Activated T-cell treated with anti-CD3 and anti-CD28 coated beads for 24 hours (primary cell): ENCODE measurements at regions not wholly inside any gene's neighbourhood (a gene's known extent, or its start where the extent isn't known, plus 50 kb on each side); places are given as distances from the start of the nearest gene placed in this dataset.

ENCODE experiments used
- DNase-seq: peaks from one replicate; pipeline ENCODE4 v3.0.0-alpha.2; 2020; ENCODE audit warnings: low read depth

DNA sequence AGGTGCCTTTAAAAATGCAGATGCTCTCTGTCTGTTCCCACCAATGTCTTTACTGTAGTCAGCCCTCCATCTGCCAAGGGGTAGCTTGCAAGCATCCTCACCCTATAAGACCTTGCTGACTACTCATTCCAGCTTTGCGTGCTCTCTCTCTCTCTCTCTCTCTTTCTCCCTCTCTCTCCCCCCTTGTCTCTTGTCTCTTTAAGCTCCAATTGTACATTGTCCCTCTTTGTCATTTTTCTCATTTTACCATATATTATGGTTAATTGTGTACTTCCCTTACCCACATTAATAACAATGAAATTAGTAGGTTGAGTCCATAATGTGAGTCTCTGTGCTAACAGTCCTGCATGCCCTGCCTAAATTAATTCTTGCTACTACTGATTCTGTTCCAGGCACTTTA lies 350.2 kb upstream of the CDH4 start:
- DNase-seq, result no peak

GRCh38 chr20:60903325-60903971 lies 348.6 kb upstream of the CDH4 start:
- no peak for DNase-seq

DNA sequence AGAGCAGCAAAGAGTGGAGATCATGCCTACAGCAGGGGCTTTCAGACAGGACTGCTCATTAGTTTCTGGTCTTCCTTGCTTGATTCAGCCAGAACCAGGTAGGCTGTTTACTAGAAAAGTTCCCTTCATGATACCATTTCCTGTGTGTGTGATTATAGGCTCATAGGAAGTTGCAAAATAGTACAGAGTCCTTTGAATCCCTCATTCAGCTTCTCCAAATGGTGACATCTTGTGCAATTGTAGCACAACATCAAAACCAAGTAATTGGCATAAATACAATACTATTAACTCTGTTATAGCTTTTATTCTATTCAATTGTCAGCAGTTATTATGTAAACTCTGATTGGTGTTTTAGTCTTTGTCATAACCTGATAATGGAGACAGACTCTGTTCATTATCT lies 347.3 kb upstream of the CDH4 start:
- DNase-seq, result no peak

- no peak for DNase-seq
These were observed 346.1 kb upstream of the CDH4 start for GRCh38 chr20:60905919-60906318.

DNA sequence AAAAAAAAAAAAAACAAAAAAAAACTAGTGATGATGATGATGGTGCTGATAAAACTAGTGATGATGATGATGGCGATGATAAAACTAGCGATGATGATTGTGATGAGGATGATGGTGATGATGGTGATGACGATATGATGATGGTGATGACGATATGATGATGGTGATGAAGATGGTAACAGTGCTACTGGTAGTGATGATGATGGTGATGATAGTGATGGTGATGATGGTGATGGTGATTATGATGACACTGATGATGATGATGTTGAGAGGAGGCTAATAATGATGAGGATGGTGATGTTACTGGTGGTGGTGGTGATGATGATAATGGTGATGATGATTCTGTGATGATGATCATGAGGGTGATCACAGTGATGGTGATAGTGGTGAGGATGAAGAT lies 345.5 kb upstream of the CDH4 start:
- no peak for DNase-seq

DNA sequence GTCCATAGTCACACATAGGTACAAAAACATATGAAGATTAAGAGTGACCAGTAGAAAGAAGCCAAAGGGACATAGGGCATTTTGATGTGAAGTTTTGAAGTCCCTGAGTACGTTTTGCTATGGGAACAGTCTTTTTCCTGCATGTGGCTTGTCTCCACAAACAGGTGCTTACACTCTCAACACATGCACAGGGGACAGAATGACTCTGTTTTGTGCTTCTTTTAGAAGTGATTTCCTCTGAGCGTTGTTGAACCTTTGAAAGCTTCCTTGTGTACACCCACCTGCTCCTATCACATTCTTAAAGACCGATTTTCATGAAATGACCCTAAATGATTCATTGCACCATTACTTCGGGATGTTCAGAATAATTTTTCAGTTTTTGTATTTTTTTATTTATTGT lies 338.8 kb upstream of the CDH4 start:
- no peak for DNase-seq

DNA sequence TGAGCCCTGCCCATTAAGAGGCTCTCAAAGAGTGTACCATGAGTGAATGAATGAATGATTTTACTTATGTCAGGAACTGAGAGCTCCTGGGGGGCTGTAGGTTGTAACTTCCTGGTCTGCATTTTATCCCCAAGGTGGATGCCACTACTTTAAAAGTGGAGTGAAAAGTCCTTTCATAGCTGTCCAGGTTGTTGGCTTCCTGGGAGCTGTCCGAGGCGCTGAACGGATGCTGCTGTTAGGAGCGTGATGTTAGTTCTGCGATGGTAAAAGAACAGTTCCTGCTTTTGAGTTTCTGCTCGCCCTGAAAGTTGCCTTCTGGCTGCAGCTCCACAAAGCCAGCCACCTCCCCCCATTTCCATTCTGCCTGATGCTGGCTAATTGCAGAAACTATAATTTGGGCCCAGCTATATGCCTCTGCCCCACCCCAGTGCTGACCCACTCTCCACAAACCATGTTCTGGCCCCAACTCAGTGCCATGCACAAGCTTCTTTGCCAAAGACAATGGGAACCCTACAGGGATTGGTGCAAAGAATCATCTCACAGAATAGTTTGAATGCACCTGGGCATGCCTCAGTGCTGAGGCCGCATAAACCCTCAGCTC lies 330.9 kb upstream of the CDH4 start:
- DNase-seq, result no peak

DNA sequence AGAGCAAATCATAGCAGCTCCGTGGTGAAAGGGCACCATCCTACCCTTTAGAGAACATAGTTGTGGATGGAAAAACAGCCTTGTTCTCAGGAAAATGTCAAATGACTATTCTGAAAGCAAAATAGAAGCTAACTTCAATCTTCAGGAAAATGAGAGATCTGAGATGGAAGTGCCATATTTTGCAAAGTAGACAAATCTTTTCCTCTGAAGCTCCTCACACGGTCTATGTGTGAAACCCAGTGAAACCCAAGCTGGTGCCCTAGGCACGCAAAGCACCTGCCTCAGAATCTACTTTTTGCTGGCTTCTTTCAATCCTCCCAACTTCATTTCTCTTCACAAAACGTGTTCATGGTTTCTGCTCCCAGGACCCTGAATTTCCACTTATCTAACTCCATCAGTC lies 325.2 kb upstream of the CDH4 start:
- no peak for DNase-seq

DNA sequence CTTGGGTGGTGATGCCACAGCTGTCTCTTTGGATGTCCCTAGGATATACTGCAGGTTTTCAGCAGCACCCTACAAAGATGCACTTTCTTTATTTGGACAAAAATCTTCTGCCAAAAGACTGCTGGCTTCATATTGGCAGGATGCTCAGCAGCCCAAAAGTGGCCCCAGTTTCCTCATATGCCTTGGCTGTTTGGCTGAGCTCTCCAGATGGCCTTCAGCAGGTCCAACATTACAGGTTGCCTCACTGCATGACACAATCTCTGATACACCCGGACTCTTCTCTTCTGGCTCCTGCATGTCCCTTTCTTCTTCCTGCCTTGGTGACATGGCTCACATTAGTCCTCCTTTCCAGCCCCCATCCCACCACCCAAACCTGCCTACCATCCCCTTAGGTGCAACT lies 323.7 kb upstream of the CDH4 start:
- DNase-seq, result no peak

- no peak for DNase-seq
These were observed 321.9 kb upstream of the CDH4 start for GRCh38 chr20:60930023-60930790.

DNA sequence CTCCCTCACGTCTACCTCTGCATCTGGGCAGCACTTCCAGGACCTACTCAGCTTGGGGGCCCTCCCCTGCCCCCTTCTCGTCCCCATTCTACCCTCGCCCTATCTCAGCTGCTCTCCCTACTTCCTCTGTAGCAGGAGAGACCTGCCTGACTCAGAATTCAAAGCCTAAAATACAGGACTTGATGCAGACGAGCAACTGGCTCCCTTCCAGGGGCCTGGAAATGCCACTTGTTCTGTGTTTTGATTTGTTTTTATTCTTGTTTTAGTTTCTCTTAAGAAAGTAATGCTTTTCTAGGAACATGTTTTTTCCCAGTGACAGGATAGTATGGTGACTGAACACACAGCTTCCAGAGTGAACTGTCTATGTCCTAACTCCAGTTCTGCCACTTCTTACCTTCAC lies 320.4 kb upstream of the CDH4 start:
- no peak for DNase-seq

DNA sequence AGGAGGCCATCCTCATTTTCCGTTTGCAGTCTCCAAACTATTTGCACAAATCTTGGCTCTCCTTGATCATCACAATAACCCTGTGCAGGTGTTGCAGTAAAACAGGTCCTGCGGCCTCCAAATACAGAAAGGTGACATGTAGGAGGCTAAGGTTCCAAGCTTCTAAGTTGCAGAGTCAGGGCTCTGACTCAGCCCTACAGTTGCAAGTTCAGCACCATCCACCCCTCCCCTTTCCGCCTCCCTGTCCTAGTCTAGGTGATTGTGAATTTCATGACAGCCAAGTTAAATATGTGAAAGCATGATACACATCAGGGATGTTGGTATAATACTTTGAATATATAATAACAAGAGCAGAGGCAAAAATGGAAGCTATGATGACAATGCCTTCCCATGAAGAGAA lies 317.3 kb upstream of the CDH4 start:
- no peak for DNase-seq

- DNase-seq, result no peak
These were observed 316.1 kb upstream of the CDH4 start for GRCh38 chr20:60935971-60936370.

DNA sequence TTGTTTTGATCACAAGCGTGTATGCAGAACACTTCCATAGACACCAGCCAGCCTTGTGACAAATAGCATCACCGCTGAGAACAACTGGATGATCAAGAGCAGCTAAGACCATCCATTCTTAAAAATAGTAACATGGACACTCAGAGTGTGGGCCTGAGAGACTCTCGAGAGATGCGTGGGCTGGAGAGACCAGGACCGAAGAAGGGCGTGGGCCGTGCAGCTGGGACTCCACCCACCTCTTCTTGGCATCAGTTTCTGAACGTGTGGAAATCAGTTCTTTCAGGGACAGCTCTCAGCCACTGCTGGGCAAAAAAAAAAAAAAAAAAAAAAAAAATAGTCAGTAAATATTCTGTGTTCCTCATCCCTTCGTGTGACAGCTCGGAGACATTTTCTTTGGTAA lies 314.5 kb upstream of the CDH4 start:
- no peak for DNase-seq

DNA sequence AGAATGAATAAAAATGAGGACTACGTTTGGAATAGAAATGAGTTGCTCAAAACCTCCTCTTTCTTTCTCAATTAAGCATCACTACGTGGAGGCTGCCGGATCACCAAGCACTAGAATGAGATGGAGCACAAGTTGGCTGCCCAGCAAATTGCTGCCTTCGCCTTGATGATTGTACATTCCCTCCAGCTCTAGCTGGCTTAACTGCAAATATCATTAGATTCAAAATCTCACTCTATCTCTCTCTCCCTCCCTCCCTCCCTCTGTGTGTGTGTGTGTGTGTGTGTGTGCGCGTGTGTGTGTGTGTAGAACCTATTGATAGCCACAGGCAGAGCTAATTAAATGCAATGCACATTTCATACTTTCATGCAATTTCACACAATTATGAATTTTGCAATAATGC lies 310.7 kb upstream of the CDH4 start:
- DNase-seq, result no peak

- no peak for DNase-seq
These were observed 304.2 kb upstream of the CDH4 start for GRCh38 chr20:60947819-60948218.

GRCh38 chr20:60948224-60948623 lies 303.8 kb upstream of the CDH4 start:
- DNase-seq, result no peak

DNA sequence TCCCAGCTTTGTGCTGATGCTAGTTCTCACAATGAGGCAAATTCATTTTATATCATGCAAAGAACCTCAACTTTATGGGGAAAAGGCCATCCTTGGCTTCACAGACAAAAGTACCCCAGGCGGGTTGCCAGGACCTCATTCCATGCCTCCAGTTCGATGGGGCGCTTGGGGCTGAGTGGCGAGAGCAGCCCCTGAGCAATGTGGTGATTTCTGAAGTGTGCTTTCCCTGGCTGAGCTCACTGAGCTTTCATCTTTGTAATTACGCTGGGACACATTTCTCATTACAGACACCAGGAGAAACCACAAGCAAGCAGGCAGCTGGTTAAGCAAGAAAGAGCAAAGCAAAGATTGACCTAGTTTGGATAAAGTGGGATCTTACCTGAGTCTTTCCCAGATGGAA lies 301.5 kb upstream of the CDH4 start:
- DNase-seq, result no peak

- DNase-seq, result no peak
These were observed 301.1 kb upstream of the CDH4 start for GRCh38 chr20:60950974-60951373.

- no peak for DNase-seq
These were observed 299.2 kb upstream of the CDH4 start for GRCh38 chr20:60952861-60953260.

DNA sequence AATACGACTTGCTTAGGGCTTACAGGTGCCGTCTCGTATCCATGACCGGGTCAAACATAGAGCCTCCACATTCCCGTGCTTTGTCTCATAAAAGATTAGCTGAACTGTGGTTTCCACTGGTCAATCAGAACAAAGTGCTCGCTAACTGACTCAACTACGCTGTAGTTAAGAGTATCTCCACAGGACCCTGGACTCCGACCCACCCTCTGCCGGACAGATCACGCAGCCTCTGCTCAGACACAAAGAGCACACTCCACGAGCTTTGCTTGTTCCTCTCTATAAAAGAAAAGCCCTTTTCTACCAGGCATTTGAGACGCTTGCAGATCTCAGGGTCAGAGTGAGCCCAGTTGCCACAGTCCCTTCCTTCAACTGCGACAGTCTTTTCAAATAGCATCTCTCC lies 298.7 kb upstream of the CDH4 start:
- DNase-seq, result no peak

GRCh38 chr20:60955706-60956105 lies 296.4 kb upstream of the CDH4 start:
- no peak for DNase-seq

DNA sequence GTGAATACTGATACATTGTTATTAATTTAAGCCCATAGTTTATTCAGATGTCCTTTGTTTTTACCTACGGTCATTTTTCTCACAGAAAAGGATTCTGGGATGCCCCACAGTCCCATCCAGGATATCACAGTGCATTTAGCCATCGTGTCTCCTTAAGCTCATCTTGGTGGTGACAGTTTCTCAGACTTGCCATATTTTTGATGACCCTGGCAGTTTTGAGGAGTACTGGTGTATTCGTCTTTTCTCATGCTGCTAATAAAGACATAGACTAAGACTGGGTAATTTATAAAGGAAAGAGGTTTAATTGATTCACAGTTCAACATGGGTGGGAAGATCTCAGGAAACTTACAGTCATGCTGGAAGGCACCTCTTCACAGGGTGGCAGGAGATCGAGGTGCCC lies 295.9 kb upstream of the CDH4 start:
- no peak for DNase-seq

DNA sequence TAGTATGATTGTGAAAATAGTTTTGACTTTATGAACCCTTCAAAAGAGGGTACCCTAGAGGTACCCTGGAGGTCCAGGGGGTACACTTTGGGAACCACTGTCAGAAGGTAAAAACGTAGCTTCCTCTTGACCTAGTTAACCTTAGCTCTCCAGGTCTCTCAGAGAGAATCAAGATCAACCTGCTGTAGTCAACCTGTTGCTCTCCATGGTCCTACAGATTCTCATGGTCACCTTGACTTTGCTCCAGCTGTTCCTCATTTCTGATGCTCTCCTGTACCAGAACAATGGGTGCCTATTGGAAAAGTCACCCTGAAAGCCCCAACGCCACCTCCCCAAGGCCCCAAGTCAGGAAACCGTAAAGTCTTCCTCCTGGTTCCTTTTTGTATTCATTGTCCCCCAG lies 294.4 kb upstream of the CDH4 start:
- no peak for DNase-seq
